Left ventricle myocardium inferior (tissue), 1 donor: ENCODE measurements at regions not wholly inside any gene's neighbourhood (a gene's known extent, or its start where the extent isn't known, plus 50 kb on each side); places are given as distances from the start of the nearest gene placed in this dataset.

Experiments used
- DNase-seq: peaks from one replicate; pipeline ENCODE4 v3.0.0-alpha.2; 2020
- H3K27ac ChIP-seq: fragments of 200-600 bp; replicated peaks from 2 replicates; pipeline ENCODE4 v1.8.0; 2021
- H3K27me3 ChIP-seq: fragments of 200-600 bp; 2 replicates; pipeline ENCODE4 v1.8.0; 2021; ENCODE audit warnings: low read depth
- H3K36me3 ChIP-seq: fragments of 200-600 bp; 2 replicates; pipeline ENCODE4 v1.8.0; 2021
- H3K4me1 ChIP-seq: fragments of 200-600 bp; 2 replicates; pipeline ENCODE4 v1.8.0; 2021
- H3K4me3 ChIP-seq: fragments of 200-600 bp; 2 replicates; pipeline ENCODE4 v1.8.0; 2021; ENCODE audit warnings: mild to moderate bottlenecking, moderate library complexity
- H3K9me3 ChIP-seq: fragments of 200-600 bp; replicated peaks from 2 replicates; pipeline ENCODE4 v1.8.0; 2021
- intact Hi-C: fragments of 100-400 bp; cut with micrococcal nuclease; formaldehyde crosslinking; loops from one replicate; pipeline ENCODE4 v1.11.0; 2022
- TF ChIP-seq, protein P1 (sequence below): fragments of 200-600 bp; IDR thresholded peaks from 2 replicates; pipeline ENCODE4 v1.8.0; 2021; ENCODE audit warnings: antibody characterized with exemption, mild to moderate bottlenecking, borderline replicate concordance
- donor health status: DM: no; HTN: yes; CAD: no; lungs with severe emphysema.

DNA sequence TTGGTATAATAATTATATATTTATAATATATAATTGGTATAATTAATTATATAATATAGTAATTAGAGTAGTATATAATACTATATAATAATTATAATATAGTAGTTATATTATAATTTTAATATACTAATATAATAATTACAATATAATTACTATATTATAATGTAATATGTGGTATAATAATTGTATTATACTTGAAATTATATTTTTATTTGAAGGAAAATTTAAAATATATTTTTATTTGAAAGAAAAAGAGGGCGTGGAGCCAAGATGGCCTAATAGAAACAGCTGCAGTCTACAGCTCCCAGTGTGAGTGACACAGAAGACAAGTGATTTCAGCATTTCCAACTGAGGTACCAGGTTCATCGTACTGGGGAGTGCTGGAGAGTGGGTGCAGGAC is 365.9 kb downstream of the MMUT start:
- no peak for DNase-seq
- intact Hi-C loops, result no loop called here
- TF ChIP-seq, protein P1, sequence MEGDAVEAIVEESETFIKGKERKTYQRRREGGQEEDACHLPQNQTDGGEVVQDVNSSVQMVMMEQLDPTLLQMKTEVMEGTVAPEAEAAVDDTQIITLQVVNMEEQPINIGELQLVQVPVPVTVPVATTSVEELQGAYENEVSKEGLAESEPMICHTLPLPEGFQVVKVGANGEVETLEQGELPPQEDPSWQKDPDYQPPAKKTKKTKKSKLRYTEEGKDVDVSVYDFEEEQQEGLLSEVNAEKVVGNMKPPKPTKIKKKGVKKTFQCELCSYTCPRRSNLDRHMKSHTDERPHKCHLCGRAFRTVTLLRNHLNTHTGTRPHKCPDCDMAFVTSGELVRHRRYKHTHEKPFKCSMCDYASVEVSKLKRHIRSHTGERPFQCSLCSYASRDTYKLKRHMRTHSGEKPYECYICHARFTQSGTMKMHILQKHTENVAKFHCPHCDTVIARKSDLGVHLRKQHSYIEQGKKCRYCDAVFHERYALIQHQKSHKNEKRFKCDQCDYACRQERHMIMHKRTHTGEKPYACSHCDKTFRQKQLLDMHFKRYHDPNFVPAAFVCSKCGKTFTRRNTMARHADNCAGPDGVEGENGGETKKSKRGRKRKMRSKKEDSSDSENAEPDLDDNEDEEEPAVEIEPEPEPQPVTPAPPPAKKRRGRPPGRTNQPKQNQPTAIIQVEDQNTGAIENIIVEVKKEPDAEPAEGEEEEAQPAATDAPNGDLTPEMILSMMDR, result no peak

DNA sequence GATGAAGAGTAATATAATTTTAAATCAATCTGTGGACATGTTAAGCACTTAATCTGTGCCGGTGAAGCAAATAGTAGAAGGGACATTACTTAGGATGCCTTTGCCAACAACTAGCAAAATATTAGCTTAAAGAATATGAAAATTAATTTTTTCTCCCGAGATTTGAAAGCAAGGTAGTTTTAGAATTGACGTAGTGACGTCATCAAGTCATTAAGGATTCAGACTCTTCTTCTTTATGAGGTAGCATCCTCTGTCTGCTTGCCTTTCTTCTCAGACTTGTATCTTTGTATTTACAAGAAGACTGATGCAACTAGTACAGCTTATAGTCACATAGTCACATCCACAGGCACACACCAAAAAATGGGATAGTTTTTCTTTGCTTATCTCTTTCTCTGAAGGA is 374.4 kb downstream of the MMUT start:
- DNase-seq, result no peak
- H3K27me3 ChIP-seq, result no peaks in the 10 kb centered on the region
- H3K4me1 ChIP-seq, result no peaks in the 10 kb centered on the region
- intact Hi-C loops, result no loop called here
- H3K4me3 ChIP-seq, result no peak overlapping the region
- no peak overlapping the region for H3K27ac ChIP-seq
- TF ChIP-seq, protein P1, result no peak
- H3K36me3 ChIP-seq, result no peaks in the 10 kb centered on the region
- no peaks in the 10 kb centered on the region for H3K9me3 ChIP-seq

More for the DNA sequence above, 365.9 kb downstream of the MMUT start:
- H3K4me3 ChIP-seq, result no peak overlapping the region
- H3K27ac ChIP-seq, result no peak overlapping the region
- H3K4me1 ChIP-seq, result no peaks in the 10 kb centered on the region
- H3K9me3 ChIP-seq, result peaks cover 6% of the 10 kb centered on the region
- H3K27me3 ChIP-seq, result no peaks in the 10 kb centered on the region
- no peaks in the 10 kb centered on the region for H3K36me3 ChIP-seq

DNA sequence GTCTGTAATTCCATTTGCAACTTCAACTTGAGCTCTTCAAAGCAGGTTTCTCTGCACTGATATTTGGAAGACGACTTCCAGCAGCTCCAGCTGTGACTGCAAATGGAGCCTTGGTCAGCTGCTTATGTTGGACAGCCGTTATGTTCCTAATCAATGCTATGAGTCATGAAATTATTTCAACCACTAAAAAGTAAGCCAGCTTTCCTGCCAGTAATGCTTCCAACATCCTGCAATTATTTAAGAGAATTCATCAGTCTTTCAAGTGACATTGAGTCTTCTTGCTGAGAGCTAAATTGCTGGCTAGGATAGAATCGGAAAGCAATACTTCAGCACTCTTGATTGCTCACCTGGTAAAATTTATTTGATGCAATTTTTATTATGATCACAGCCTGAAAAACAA is 375.7 kb downstream of the MMUT start:
- Histone ChIP-seq H3K4me3 (no peak overlapping the region), H3K27me3 (no peaks in the 10 kb centered on the region), H3K36me3 (no peaks in the 10 kb centered on the region), H3K27ac (no peak overlapping the region), H3K9me3 (no peaks in the 10 kb centered on the region), H3K4me1 (no peaks in the 10 kb centered on the region)
- no peak for DNase-seq
- TF ChIP-seq, protein P1, result no peak
- intact Hi-C loops, result no loop called here

DNA sequence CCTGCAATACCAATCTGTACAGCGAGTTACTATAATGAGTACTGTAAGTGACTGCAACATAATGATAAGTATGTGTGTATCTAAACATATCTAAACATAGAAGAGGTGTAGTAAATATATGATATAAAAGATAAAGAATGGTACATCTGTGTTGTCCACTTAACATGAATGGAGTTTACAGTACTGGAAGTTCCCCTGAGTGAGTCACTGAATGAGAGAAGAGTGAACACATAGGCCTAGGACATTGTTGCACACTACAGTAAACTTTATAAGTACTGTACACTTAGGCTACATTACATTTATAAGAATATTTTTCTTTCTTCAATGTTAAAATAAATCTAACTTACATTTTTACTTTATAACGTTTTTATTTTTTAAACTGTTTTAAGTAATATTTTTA is 380.4 kb downstream of the MMUT start:
- no peak overlapping the region for H3K27ac ChIP-seq
- no peaks in the 10 kb centered on the region for H3K27me3 ChIP-seq
- H3K9me3 ChIP-seq, result no peaks in the 10 kb centered on the region
- H3K36me3 ChIP-seq, result no peaks in the 10 kb centered on the region
- TF ChIP-seq, protein P1, result no peak
- no peak overlapping the region for H3K4me3 ChIP-seq
- no peaks in the 10 kb centered on the region for H3K4me1 ChIP-seq
- intact Hi-C loops, result no loop called here
- DNase-seq, result no peak

DNA sequence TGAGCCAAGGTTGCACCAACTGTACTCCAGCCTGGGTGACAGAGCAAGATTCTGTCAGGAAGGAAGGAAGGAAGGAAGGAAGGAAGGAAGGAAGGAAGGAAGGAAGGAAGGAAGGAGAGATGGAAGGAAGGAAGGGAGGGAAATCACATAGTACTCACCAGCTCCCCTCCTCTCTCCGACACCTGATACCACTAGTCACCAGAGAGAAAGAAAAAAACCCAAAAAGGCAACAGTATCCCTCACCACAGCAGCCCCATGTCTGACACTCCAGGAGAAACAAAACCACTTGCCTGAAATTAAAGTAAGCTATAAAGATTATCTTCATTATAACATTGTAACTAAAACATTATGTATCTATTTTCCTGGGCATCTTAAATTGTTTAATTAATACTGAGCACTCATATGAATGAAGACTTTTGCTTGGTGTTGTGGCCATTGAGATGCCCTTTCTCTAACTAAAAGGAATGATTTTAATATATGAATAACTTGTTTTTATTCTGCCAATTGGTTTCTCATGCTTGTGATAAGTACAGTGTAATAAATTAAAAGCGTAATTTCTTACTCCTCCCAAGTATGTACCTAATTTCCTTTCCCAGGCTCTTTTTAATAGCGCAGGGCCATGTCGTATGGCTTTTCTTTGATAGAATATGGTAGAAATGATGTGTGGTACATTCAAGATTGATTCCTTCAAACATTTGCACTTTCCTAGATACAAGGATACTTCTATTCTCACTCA is 390.0 kb downstream of the MMUT start:
- Histone ChIP-seq H3K27me3 (no peaks in the 10 kb centered on the region), H3K36me3 (no peaks in the 10 kb centered on the region), H3K4me1 (no peaks in the 10 kb centered on the region), H3K27ac (no peak overlapping the region), H3K4me3 (no peak overlapping the region), H3K9me3 (peaks cover 22% of the 10 kb centered on the region)
- intact Hi-C loops, result no loop called here
- DNase-seq, result no peak
- TF ChIP-seq, protein P1, result no peak
